B cell (primary cell): ENCODE measurements at regions not wholly inside any gene's neighbourhood (a gene's known extent, or its start where the extent isn't known, plus 50 kb on each side); places are given as distances from the start of the nearest gene placed in this dataset.

Experiments used
- ATAC-seq: fragments of 200-7000 bp; cut with Tn5 transposase; one replicate; pipeline ENCODE4 v1.10.0; 2021; ENCODE audit warnings: low read depth, mild to moderate bottlenecking, moderate number of reproducible peaks, moderate library complexity
- CTCF ChIA-PET: fragments of 350-600 bp; sonication (Branson Sonifier 250); formaldehyde crosslinking; loops from one replicate; lab custom pipeline; 2021; ENCODE audit warnings: antibody characterized with exemption, inconsistent platforms; lab: Charles Lee
- POLR2A ChIA-PET: fragments of 350-600 bp; sonication (Branson Sonifier 250); formaldehyde crosslinking; loops from one replicate; lab custom pipeline; 2021; ENCODE audit warnings: antibody characterized with exemption; lab: Charles Lee
- DNase-seq: peaks from one replicate; pipeline ENCODE4 v3.0.0; 2013
- H2AFZ ChIP-seq: 2 replicates; pipeline ENCODE4 v1.6.1; 2012; ENCODE audit warnings: mild to moderate bottlenecking, low read depth, low read length; ENCODE audit not compliant: insufficient read depth, poor library complexity, severe bottlenecking
- H3K27ac ChIP-seq, 2 donors: 1 replicate in 1 of 2; 2 replicates in 1 of 2; pipeline ENCODE4 v1.5.1; 2012 to 2013; ENCODE audit warnings: low read length in 2 of 2, mild to moderate bottlenecking in 2 of 2, moderate library complexity in 1 of 2
- H3K27me3 ChIP-seq, 4 experiments: fragments of 200-600 bp in 1 of 4; sonication (generic) in 1 of 4; replicated peaks in 1 of 4; 1 replicate in 2 of 4; 2 replicates in 2 of 4; pipeline versions ENCODE4 v1.6.1 to v1.7.0; 2013 to 2016; ENCODE audit warnings: low read length in 3 of 4, mild to moderate bottlenecking in 2 of 4, mixed read lengths in 1 of 4, moderate library complexity in 1 of 4; ENCODE audit not compliant: insufficient read depth in 4 of 4, control insufficient read depth in 3 of 4; ENCODE audit errors: control extremely low read depth in 1 of 4
- H3K36me3 ChIP-seq, 2 experiments: replicated peaks in 1 of 2; 1 replicate in 1 of 2; 2 replicates in 1 of 2; pipeline versions ENCODE4 v1.6.1 to v1.7.1; 2013; ENCODE audit warnings: low read length in 1 of 2; ENCODE audit not compliant: insufficient read depth in 2 of 2, control insufficient read depth in 1 of 2; ENCODE audit errors: control extremely low read depth in 1 of 2, extremely low read depth in 1 of 2
- H3K4me1 ChIP-seq, 2 donors: fragments of 200-600 bp in 1 of 2; sonication (generic) in 1 of 2; 1 replicate in 1 of 2; 2 replicates in 1 of 2; pipeline versions ENCODE4 v1.5.1 to v1.6.1; 2013 to 2017; ENCODE audit warnings: low read length in 2 of 2; ENCODE audit not compliant: control insufficient read depth in 2 of 2, insufficient read depth in 2 of 2
- H3K4me2 ChIP-seq: replicated peaks from 2 replicates; pipeline ENCODE3; 2012; ENCODE audit warnings: mild to moderate bottlenecking, low read depth, low read length; ENCODE audit not compliant: poor library complexity, severe bottlenecking
- H3K4me3 ChIP-seq, 5 experiments: fragments of 200-600 bp in 1 of 5; sonication (generic) in 1 of 5; 1 replicate in 3 of 5; 2 replicates in 2 of 5; pipeline versions ENCODE4 v1.5.1 to v1.7.0; 2011 to 2016; ENCODE audit warnings: low read length in 4 of 5, mild to moderate bottlenecking in 4 of 5, low read depth in 2 of 5, control low read depth in 1 of 5, moderate library complexity in 1 of 5; ENCODE audit not compliant: insufficient read depth in 1 of 5; ENCODE audit errors: control extremely low read depth in 1 of 5, extremely low read depth in 1 of 5
- H3K79me2 ChIP-seq: fragments of 200-600 bp; sonication (generic); one replicate; pipeline ENCODE4 v1.6.0; 2016; ENCODE audit warnings: low read length; ENCODE audit not compliant: control insufficient read depth, insufficient read depth
- H3K9ac ChIP-seq: fragments of 200-600 bp; sonication (generic); 2 replicates; pipeline ENCODE4 v1.6.1; 2017; ENCODE audit warnings: mild to moderate bottlenecking, low read length, moderate library complexity
- H3K9me3 ChIP-seq, 3 donors: one replicate each; pipeline versions ENCODE4 v1.6.1 to v1.7.1; 2013; ENCODE audit warnings: low read length in 2 of 3; ENCODE audit not compliant: control insufficient read depth in 2 of 3, insufficient read depth in 1 of 3; ENCODE audit errors: control extremely low read depth in 1 of 3
- H4K20me1 ChIP-seq: 2 replicates; pipeline ENCODE4 v1.6.0; 2012; ENCODE audit warnings: mild to moderate bottlenecking, low read length; ENCODE audit not compliant: insufficient read depth, control insufficient read depth, poor library complexity, severe bottlenecking
- H3K27ac Mint-ChIP-seq: one replicate; pipeline ENCODE4 v1.8.0; 2021; ENCODE audit warnings: mixed read lengths
- H3K27me3 Mint-ChIP-seq: one replicate; pipeline ENCODE4 v1.8.0; 2021; ENCODE audit warnings: mixed read lengths
- H3K4me1 Mint-ChIP-seq: one replicate; pipeline ENCODE4 v1.8.0; 2021; ENCODE audit warnings: mixed read lengths
- H3K4me3 Mint-ChIP-seq: one replicate; pipeline ENCODE4 v1.8.0; 2021; ENCODE audit warnings: mixed read lengths
- H3K9me3 Mint-ChIP-seq: one replicate; pipeline ENCODE4 v1.8.0; 2022; ENCODE audit warnings: mixed read lengths; ENCODE audit not compliant: insufficient read depth
- EZH2 ChIP-seq: IDR thresholded peaks from 2 replicates; pipeline ENCODE4 v1.6.1; 2012; ENCODE audit warnings: borderline replicate concordance, low read depth, mild to moderate bottlenecking, moderate library complexity, low read length; ENCODE audit not compliant: insufficient read depth, poor library complexity, severe bottlenecking
- WGBS: methylation state at CpG from one replicate; pipeline ENCODE4 v1.1.5; 2013; ENCODE audit warnings: missing lambda C conversion rate; ENCODE audit not compliant: insufficient coverage; 5-methylcytosine and 5-hydroxymethylcytosine counted together
- intact Hi-C: fragments of 100-400 bp; cut with micrococcal nuclease; formaldehyde crosslinking; loops from one replicate; pipeline ENCODE4 v1.10.0; 2022
- TF ChIP-seq, protein P1 (sequence below): fragments of 200-600 bp; IDR thresholded peaks from one replicate; pipeline ENCODE4 v1.8.0; 2022; ENCODE audit warnings: antibody characterized with exemption, mild to moderate bottlenecking

- CTCF ChIA-PET = no interaction called here
- Histone ChIP-seq H3K4me3 (no peak overlapping the region), H3K9me3 (peaks cover 0 to 21% (median 1%) of the 10 kb centered on the region in 3 donors), H3K27ac (no peak overlapping the region), H3K79me2 (no peaks in the 10 kb centered on the region), H3K27me3 (no peaks in the 10 kb centered on the region), H3K4me2 (no peak overlapping the region), H3K9ac (no peak overlapping the region), H3K36me3 (no peaks in the 10 kb centered on the region), H2AFZ (no peak overlapping the region), H3K4me1 (no peaks in the 10 kb centered on the region), H4K20me1 (no peaks in the 10 kb centered on the region)
- POLR2A ChIA-PET = no interaction called here
- H3K27me3 Mint-ChIP-seq = no peaks in the 10 kb centered on the region
- TF ChIP-seq EZH2 = no peak
- TF ChIP-seq, protein P1, sequence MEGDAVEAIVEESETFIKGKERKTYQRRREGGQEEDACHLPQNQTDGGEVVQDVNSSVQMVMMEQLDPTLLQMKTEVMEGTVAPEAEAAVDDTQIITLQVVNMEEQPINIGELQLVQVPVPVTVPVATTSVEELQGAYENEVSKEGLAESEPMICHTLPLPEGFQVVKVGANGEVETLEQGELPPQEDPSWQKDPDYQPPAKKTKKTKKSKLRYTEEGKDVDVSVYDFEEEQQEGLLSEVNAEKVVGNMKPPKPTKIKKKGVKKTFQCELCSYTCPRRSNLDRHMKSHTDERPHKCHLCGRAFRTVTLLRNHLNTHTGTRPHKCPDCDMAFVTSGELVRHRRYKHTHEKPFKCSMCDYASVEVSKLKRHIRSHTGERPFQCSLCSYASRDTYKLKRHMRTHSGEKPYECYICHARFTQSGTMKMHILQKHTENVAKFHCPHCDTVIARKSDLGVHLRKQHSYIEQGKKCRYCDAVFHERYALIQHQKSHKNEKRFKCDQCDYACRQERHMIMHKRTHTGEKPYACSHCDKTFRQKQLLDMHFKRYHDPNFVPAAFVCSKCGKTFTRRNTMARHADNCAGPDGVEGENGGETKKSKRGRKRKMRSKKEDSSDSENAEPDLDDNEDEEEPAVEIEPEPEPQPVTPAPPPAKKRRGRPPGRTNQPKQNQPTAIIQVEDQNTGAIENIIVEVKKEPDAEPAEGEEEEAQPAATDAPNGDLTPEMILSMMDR = no peak
- H3K27ac Mint-ChIP-seq = no peak overlapping the region
- H3K4me1 Mint-ChIP-seq = no peaks in the 10 kb centered on the region
- WGBS = 82% methylated on average over 7 of the region's 12 CpGs
- intact Hi-C loops = no loop called here
- ATAC-seq (no peak), DNase-seq (no peak)
- H3K9me3 Mint-ChIP-seq = no peaks in the 10 kb centered on the region
- no peak overlapping the region for H3K4me3 Mint-ChIP-seq
Measured at GRCh38 chr2:4618630-4619228, 915.4 kb downstream of the DCDC2C start.

GRCh38 chr2:4628998-4629501 is 925.7 kb downstream of the DCDC2C start:
- ATAC-seq (no peak), DNase-seq (no peak)
- Histone ChIP-seq H3K4me1 (no peaks in the 10 kb centered on the region), H2AFZ (no peak overlapping the region), H3K27me3 (no peaks in the 10 kb centered on the region), H3K36me3 (no peaks in the 10 kb centered on the region), H4K20me1 (no peaks in the 10 kb centered on the region), H3K9me3 (no peaks in the 10 kb centered on the region), H3K27ac (no peak overlapping the region), H3K4me2 (no peak overlapping the region), H3K79me2 (no peaks in the 10 kb centered on the region), H3K9ac (no peak overlapping the region), H3K4me3 (no peak overlapping the region)
- Mint-ChIP-seq H3K4me1 (no peaks in the 10 kb centered on the region), H3K27ac (no peak overlapping the region), H3K9me3 (no peaks in the 10 kb centered on the region), H3K27me3 (no peaks in the 10 kb centered on the region), H3K4me3 (no peak overlapping the region)
- ChIA-PET POLR2A (no interaction called here), CTCF (no interaction called here)
- WGBS = 87% methylated on average over 4 of the region's 6 CpGs
- TF ChIP-seq EZH2 = no peak
- TF ChIP-seq, protein P1 = no peak
- intact Hi-C loops = no loop called here
